ENCODE measurements at regions not wholly inside any gene's neighbourhood (a gene's known extent, or its start where the extent isn't known, plus 50 kb on each side); places are given as distances from the start of the nearest gene placed in this dataset.

DNA sequence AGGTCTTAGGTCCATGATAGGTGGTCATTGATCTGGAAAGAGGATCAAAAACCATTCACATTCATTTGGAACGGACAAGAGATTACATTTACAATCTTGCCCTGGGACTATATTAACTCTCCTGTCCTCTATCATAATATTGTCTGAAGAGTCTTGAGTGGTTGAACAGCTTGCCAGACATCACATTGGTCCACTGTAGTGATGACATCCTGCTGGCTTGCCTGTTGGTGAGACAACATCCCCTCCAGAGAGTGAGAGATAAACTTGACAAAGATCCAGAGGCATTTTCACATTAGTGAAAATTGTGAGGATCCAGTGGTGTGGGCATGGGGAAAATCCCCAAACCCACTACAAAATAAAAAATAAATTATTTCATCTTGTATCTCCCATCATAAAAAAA is 155.7 kb upstream of the LEF1 start:
- DNase-seq = no peak

DNA sequence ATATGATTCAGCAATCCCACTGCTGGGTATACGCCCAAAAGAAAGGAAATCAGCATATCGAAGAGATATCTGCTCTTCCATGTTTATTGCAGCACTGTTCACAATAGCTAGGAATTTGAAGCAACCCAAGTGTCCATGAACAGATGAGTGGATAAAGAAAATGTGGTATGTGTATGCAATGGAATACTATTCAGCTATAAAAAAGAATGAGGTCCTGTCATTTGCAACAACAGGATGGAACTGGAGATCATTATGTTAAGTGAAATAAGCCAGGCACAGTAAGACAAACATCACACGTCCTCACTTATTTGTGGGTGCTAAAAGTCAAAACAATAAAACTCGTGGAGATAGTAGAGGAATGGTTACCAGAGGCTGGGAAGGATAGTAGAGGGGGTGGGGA is 153.8 kb upstream of the LEF1 start:
- DNase-seq = no peak

DNA sequence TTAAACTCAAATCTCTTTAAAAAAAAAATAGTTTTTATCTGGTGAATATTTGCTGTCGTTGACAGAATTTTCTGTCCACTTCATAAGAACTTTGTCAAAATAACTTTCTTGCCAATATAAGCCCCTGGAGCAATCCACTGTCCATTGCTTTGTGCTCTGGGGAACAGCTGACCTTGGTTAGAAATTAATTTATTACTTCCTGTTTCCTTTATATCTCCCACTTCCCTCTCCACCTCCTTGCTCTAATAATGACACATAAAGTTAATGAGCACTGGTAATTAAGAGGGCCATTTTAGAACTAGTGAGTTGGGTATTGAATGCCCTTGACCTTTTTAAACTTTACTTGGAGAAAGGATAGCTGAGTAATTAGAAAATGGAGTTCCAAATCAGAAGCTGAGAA is 151.3 kb upstream of the LEF1 start:
- no peak for DNase-seq

DNA sequence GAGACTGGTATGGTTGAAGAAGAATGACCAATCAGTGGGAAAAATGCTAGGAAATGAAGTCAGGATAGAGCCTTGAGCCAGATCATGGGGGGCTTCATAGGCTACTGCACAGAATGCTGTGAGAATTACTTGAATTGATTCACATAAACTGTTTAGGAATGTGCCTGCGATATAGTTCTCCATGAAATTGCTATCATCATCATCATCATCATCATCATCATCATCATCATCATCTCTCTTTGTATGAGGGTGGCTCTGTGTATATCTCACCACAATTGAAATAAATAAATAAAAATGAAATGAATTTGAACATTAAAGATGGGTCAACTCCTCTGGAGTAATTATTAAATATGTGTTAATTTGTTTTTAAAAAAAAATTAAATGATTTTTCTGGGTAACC is 148.6 kb upstream of the LEF1 start:
- DNase-seq = no peak

DNA sequence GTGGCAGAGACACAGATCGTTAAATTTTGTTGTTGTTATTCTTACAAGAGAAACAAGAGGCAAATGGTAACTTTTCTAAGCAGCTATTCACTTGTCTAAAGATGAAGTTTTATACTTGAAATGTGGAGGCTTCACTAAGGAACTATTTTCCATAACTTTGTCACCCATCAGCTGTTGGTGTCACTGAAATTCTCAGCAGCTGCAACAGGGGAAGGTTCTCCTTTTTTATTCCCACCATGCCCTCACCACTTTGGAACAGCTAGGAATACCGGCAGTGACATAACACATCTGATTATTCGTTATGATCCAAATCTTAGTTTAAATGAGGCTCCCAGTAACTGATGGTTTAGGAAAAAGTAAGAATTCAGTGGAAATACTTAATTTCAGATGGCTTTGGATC is 147.0 kb upstream of the LEF1 start:
- DNase-seq = no peak

DNA sequence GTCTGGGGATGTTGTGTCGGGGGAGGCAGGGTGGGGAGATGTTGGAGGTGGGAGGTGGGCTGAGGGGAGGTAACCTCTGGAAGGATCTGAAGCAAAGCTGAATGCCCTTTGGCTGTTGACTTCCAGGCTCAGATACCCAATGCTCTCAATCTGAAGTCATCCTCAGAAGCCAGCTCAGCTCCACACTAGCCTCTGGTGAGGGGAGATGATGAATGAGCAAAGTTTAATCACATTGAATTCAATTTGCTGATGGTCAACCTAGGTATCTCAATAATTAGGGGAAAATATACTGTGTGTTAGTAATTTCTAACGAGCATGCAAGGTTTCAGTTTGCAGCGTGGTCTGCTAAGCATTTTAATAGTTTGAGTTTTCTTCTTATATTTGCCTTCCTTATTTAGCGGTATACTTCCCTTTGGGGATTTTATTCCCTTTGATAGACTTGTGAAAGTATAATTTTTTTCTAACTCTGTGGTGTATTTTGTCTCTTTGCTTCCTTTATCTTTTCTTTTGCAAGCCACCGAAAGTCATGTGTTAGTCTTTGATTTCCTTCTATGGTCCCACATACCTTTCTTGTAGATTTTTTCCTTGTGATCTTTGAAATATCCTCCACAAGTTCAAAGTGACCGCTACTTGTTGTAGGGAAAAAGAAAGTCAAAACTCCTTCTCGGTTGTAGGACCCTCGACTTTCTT is 146.3 kb upstream of the LEF1 start:
- no peak for DNase-seq

DNA sequence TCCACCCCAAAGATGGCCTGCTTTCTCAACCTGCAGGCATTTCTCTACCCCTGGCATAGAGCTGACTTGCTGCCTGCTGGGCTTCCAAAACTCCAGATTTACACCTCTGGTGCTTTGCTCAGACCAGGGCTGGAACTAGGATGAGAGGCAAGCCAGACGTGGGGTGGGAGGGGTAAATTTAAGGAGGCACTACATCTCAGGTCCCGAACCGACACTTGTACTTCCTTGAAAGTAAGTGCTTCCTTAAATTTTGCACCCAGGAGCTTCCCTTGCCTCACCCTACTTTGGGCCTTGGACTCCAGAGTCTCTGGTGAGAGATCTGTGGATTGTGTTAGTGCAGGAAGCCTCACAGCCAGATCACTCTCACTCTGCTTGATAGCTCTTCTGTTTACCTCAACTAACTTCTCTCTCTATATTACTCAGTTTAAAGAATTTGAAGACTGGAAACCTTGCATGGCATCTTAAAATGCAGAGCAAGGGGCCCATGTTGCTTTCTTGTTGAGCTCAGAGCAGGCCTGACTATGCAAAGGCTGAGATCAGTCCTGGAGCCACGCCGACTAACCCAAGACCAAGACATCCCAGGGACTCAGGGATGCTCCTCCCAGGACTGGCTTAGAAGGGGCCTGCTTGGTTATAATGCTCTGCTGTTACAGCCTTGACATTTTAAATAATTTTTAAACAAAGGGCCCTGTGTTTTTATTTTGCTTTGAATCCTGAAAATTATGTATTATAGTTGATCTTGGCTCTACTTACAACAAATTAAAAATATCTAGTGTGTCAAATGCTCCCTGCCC is 145.0 kb upstream of the LEF1 start:
- no peak for DNase-seq

DNA sequence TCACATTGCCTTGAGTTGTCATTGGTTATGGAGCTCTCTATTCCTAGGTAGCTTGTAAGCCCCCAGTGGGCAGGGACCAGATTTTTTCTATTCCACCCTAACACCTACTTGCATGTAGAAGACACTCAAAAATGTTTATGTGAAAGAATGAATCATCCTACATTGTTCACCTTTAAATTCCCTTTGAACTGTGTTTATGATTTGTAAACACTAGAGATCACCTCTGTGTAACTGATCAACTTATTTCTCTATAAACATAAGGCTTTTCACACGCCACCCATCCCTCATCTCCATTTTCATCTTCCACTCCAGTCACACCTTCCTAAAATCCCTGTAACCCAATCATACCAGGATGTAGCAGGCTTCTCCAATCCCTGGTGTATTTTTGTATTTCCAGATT is 142.6 kb upstream of the LEF1 start:
- no peak for DNase-seq

DNA sequence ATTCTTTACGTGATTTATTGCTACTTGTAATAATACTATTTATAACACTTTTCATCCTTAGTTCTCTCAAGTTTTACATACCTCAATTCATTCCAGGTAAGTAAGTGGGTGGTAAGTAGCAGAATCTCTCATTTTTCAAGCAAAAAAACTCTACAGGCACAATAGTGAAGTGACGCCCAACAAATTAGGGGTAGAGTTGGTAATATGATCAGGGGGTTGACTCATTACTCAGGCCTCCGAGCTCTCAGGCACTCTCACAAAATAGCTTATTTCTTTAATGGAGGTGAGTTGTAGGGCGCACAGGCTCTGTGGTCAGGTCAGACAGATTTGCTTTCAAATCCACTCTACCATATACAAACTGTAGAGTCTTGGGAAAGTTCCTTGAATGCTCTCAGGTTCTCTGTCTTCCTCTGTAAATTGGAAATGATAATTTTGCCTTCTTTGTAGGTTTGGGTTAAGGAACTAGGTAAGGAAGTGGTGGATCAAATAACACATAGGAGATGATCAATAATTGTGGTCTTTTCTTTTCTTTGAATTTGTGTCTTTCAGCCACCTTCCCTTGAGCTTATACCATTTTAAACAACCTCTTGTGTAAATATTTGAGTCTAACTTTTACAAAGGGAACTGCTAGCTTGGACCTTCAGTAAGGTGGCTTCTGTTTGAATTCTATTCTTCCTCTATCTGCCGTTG is 134.9 kb upstream of the LEF1 start:
- DNase-seq = no peak

DNA sequence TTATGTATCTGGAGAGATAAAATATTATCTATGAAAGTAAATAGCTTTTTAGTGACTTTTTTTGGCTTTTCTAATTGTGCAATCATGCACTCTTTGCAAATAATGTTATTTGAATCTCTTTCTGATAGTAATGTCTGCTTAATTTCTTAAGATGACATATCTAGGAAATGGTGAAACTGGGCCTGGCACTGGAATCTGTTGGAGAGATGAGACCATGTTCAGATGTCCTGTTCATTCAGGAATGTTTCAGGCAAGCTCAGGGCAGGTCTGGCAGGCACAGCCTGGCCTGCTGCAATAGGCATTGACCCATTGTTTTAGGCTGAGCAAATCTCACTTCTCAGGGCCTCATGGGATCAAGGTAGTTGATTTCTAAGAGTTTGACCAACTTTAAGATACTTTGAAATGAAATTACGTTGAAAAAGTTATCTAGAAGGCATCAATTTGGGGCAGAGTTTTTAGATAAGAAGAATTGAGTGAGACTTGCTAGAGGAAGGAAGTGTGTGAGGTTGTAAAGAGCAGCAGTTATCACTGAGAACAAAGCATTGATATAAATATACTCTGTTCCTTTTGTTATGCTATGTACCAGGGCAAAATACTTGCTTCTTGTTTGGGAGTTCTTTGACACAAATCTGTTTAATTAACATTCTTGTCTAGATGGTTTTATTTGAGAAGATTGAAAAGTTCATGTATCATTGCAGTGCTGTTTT is 133.0 kb upstream of the LEF1 start:
- DNase-seq = no peak

DNA sequence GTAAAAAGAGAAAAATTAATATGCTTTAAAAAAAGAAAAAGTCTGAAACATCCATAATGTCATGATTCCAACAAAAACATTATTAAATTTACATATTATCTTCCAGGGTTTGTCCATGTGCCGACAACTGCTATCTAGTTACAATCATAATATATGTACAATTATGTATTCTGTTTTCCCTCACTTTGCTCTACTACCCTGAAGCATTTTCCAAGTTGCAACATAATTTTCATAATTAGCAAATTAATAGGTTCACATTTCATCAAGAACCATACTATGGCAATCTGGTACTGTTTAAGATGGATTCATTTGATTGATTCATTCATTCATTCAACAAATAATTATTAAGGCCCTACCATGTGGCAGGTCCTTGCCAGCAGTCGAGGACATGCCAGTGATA is 128.9 kb upstream of the LEF1 start:
- no peak for DNase-seq

DNA sequence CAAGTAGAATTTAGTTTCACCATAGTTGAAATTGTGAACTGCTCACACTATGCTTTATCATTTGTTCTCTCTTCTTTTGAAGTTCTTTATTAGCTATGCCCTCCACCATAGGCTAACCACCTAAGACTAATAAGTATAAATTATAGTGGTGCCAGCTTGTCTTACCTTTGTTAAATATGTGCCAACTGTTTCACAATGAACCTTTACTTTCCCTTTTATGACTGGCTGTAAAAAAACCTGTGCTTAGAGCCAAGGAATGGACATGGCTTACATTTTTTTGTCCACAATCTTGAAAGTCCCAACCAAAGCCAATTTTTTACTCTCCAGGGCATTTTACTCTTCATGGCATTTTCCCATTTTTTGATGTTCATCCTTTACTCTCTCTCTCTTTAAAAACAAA is 123.5 kb upstream of the LEF1 start:
- DNase-seq = no peak

DNA sequence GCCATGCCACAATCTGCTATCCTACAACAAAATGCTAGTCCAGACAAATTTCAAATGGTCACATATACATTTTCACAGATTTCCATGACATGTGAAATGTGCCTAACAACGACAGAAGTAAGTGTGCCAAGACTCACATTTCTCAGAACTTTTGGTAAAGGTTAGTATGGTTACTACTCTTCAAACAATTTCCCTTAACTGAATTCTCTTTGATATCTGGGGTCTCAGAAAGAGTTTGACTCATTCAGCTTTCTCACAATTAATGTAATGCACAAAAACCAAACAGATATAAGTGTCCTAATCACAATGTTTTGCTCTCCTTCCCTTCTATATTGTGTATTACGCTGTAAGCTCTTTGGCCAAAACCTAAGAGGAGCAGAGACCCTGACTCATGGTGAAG is 122.4 kb upstream of the LEF1 start:
- no peak for DNase-seq

DNA sequence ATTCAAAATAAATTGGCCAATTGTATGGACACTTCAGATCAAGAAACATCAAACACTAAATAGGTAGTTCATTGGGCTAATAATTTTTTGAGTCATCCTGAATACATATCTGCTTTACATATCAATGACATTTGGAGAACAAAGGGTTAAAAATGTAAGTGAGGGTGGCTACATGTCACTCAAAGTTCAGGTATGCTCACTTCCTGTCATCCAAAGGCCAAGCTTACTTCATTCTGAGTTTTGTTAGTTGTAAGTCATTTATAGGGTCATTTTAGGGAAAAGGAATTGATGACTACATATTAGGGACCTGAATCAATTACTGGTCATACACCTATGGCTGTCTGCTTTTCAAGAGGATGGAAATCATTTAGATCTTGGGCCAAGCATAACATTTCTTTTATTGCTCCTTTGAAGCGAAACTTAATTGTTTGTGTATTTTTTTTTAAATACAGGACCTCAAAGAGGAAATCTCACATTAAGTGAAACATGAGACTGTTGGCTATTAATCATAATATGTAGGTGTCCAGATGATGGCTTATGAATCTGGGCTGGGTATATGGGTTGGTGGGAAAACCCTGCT is 119.2 kb upstream of the LEF1 start:
- no peak for DNase-seq

DNA sequence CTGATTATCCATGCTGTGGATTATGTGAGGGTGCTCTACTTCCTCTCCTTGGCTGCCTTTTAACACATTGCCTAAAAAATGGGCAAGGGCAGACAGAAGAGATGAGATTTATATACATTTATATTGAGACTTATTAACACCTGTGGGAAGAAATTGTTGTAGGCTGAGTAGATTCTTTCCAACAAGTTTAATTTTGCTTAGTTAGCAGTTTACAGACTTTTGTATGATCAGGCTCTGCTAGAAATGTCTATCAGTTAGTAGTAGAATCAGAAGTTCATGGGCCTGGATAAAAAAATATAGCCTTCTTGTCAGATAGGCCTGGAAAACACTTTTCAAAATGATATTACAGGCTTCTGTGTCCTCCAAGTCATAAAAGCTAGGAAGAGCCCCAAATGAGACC is 111.3 kb upstream of the LEF1 start:
- DNase-seq = no peak

DNA sequence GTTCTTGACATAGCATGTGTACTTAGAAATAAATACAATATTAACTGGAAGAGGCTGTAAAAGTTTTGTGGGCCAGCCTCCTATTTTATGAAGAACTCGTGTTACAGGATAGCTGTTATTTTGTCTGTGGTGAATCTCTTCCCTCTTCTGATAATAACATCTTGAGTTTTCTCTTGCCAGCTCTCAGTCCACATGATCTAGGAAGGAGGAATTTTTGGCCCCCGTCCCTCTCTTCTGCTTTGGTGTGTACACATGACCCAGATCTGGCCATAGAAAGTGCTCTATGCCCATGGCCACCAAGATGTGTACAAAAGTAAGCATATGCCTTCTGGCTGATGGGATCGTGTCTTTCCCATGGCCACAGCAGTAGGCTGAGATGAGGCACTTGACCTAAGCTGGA is 108.0 kb upstream of the LEF1 start:
- DNase-seq = no peak

DNA sequence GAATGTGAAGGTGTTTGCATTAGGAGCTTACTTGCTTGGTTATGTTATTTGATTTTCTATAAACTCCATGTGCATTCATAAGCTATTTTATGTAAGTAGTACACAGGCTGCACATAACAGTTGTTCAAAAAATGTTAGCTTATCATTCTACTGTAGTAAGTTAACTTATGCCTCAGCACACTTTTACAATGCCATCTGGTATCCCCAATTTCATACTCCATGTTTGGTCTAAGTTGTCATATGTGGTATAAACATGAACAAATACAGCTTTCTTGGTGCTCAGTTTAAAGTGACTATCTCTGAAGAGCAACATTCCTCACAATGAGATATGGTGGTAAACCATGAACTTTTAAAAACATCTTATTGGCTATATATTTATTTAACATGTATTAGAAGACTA is 104.3 kb upstream of the LEF1 start:
- DNase-seq = peak; percentile 19

DNA sequence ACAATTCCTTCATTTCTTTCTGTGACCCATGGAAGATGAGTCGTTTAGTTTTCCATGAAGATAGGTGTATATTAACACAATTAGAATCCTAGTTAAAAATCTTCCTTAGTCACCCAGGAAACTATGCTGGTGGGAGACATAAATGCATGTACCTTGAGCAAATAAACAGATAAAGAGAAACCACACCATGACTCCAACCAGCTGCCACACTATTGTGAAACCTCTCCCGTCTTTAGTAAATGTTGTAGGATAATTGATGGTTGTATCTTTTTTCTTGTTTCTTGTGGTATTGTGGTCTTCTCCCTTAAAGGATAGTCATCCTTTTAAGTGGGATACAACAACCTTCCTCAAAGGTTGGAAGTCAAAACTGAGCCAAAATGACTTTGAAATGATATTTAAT is 103.8 kb upstream of the LEF1 start:
- DNase-seq = no peak

DNA sequence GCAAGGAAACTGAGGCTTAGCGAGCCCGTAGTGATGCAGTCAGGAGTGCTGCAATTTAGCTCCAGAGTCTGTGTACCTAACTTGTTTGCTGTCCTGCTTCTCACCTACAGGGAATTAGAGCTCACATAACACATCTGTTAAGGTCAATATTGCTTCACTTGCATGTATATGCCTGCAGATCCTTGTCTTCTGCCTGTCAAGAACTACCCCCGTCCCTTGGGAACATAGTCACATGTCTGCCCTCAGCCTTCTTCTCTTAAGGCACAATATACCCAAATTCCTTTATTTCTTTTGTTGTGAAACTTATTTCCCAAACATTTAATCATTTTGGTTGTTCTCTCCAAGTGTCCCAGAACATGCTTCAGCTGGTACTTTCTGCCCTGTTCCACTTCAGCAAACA is 103.3 kb upstream of the LEF1 start:
- peak; percentile 5 for DNase-seq

DNA sequence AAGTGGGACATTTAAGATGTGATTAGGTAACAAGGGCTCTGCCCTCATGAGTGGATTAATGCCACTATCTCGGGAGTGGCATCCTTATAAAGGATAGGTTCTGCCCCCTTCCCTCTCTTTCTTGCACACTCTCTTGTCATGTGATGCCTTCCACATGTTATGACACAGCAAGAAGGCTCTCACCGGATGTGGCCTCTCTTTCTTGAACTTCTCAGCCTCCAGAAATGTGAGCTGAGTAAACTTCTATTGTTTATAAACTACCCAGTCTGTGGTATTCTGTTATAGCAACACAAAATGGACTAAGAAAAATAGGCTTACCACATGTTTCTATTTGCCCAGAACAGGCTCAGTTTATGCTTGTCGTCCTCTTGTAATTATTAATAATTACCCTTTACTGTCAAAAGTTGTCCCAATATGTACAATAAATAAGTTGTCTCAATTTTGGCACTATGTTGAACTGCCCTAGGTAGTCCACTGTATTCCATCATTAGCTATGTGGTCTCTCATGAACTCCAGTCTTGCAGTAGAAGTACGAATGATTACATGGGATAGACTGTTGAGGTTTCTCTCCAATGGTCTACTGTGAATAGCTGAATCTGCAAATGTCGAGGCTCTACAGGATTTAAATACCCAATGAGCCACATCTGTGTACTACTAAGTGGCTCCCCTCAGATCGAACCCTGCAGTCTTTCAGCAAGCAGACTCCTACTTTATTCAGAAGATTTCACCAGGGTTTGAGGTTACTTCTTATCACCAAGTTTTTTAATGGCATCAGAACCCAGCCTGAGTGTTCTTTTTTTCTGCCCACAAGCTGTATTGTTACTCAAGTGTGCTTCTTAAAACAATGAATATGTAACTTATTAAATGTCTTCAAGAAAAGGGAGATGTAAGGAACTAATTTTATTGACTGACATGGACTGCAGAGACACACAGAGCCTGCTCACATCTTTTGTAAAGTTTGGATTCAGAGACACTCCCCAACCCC is 102.0 kb upstream of the LEF1 start:
- no peak for DNase-seq

DNA sequence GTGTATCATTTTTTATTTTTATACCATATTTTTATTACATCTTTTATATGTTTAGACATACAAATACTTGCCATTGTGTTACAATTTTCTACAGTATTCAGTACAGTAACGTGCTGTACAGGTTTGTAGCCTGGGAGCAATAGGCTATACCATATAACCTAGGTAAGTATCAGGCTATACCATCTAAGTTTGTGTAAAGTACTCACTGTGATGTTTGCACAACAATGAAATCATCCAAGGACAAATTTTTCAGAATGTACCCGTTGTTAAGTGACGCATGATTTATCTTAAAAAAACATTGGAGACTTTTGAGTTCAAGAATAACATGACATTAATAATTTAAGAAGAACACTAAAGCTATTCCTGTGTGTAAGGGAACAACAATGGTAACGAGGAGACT is 96.0 kb upstream of the LEF1 start:
- no peak for DNase-seq

DNA sequence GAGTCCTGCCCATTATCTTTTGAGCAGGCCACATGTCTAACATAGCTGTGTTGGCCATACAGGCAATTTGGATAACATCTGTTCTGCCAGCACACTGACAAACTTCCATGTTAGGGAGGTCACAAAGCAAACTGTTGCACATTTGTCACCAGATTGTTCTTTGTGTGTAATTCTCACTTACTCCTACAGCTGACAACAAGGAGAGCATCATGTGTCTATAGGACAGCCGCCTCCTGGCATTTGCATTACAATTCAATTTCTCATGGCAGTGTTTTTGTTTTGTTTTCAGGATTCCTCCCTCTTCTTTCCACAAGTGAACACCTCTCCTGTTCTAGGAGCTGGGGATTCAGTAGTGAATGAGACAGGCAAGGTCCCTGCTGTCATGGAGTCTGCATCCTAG is 94.3 kb upstream of the LEF1 start:
- no peak for DNase-seq

All from DMS 273 treated with DMSO at 0.1 percent for 48 hours (cell line).